Neutrophil (primary cell): ENCODE measurements at regions not wholly inside any gene's neighbourhood (a gene's known extent, or its start where the extent isn't known, plus 50 kb on each side); places are given as distances from the start of the nearest gene placed in this dataset.

Experiments used
- H3K27ac ChIP-seq: fragments of 200-600 bp; sonication (generic); 2 replicates; pipeline ENCODE4 v1.5.1; 2016; ENCODE audit warnings: mild to moderate bottlenecking, moderate library complexity
- H3K27me3 ChIP-seq: fragments of 200-600 bp; sonication (generic); 2 replicates; pipeline ENCODE4 v1.6.0; 2016; ENCODE audit warnings: mild to moderate bottlenecking
- H3K36me3 ChIP-seq: fragments of 200-600 bp; sonication (generic); 2 replicates; pipeline ENCODE4 v1.5.1; 2017
- H3K4me1 ChIP-seq, 2 experiments: fragments of 200-600 bp in 1 of 2; sonication (generic) in 1 of 2; 1 replicate in 1 of 2; 2 replicates in 1 of 2; pipeline versions ENCODE4 v1.5.1 to v1.6.1; 2013 to 2016; ENCODE audit warnings: low read depth in 1 of 2, low read length in 1 of 2, mild to moderate bottlenecking in 1 of 2, moderate library complexity in 1 of 2; ENCODE audit not compliant: control insufficient read depth in 1 of 2, insufficient read depth in 1 of 2
- H3K4me3 ChIP-seq, 2 experiments: fragments of 200-600 bp in 1 of 2; sonication (generic) in 1 of 2; 1 replicate in 1 of 2; 2 replicates in 1 of 2; pipeline ENCODE4 v1.5.1; 2013 to 2016; ENCODE audit warnings: low read depth in 1 of 2, low read length in 1 of 2, mild to moderate bottlenecking in 1 of 2, moderate library complexity in 1 of 2
- H3K9me3 ChIP-seq: fragments of 200-600 bp; sonication (generic); 2 replicates; pipeline ENCODE4 v1.5.1; 2016
- TF ChIP-seq, protein P1 (sequence below): fragments of 200-600 bp; sonication (generic); IDR thresholded peaks from 2 replicates; pipeline ENCODE4 v1.5.1; 2016; ENCODE audit warnings: antibody characterized with exemption

DNA sequence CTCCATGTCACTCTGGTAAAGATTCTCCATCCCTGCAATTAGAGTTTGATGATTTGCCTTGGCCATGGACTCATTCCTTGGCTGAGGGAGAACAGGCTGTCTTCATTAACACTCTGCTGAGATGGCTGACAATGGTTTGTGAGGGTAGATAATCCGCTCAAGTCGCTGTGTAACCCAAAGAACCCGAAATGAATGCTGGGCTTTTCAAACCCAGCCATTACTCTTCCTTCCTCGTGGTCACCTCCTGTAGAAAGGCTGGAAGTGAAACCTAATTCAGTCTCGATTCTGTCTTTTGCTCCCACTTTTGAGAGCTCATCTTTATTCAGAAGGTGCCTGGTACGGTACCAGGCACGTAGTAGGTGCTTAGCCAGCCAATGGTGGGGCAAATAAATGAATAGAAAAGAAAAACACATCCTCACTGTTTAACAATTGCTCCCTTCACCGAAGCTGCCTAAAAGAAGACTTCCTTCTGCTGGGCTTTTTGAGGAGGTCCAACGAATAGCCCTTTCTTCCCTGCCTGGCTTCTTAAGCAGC, 190.2 kb downstream of the BCAS1 start:
- H3K9me3 ChIP-seq: no peaks in the 10 kb centered on the region
- H3K36me3 ChIP-seq: no peaks in the 10 kb centered on the region
- H3K27me3 ChIP-seq: no peaks in the 10 kb centered on the region
- no peak overlapping the region for H3K27ac ChIP-seq
- H3K4me1 ChIP-seq: peaks cover 16 to 17% of the 10 kb centered on the region in 2 experiments
- TF ChIP-seq, protein P1, sequence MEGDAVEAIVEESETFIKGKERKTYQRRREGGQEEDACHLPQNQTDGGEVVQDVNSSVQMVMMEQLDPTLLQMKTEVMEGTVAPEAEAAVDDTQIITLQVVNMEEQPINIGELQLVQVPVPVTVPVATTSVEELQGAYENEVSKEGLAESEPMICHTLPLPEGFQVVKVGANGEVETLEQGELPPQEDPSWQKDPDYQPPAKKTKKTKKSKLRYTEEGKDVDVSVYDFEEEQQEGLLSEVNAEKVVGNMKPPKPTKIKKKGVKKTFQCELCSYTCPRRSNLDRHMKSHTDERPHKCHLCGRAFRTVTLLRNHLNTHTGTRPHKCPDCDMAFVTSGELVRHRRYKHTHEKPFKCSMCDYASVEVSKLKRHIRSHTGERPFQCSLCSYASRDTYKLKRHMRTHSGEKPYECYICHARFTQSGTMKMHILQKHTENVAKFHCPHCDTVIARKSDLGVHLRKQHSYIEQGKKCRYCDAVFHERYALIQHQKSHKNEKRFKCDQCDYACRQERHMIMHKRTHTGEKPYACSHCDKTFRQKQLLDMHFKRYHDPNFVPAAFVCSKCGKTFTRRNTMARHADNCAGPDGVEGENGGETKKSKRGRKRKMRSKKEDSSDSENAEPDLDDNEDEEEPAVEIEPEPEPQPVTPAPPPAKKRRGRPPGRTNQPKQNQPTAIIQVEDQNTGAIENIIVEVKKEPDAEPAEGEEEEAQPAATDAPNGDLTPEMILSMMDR: no peak
- H3K4me3 ChIP-seq: no peak overlapping the region

DNA sequence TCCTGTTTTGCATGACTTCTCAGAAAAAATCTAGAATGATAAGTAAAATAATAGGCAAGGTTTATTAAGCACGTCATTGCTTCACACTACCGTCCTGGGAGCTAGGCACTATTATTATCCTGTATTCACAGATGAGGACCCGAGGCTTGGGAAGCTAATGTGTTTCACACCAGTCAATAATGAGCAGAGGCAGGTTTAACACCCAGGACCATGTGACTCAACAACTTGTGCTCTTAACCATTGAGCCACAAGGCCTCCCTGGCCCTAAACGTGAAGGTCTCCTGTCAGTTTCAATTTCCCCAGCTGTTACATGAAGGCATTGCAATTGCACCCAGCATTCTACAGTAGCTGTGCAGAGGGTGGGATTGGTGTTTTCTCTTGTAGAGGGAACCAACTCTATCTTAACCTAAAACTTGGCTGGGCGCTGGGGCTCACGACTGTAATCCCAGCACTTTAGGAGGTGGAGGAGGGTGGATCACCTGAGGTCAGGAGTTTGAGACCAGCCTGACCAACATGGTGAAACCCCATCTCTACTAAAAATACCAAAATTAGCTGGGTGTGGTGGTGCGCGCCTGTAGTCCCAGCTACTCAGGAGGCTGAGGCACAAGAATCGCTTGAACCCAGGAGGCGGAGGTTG, 191.2 kb downstream of the BCAS1 start:
- Histone ChIP-seq H3K27me3 (no peaks in the 10 kb centered on the region), H3K27ac (no peak overlapping the region), H3K9me3 (no peaks in the 10 kb centered on the region), H3K36me3 (no peaks in the 10 kb centered on the region), H3K4me1 (peaks cover 24 to 25% of the 10 kb centered on the region in 2 experiments), H3K4me3 (no peak overlapping the region)
- TF ChIP-seq, protein P1: no peak

DNA sequence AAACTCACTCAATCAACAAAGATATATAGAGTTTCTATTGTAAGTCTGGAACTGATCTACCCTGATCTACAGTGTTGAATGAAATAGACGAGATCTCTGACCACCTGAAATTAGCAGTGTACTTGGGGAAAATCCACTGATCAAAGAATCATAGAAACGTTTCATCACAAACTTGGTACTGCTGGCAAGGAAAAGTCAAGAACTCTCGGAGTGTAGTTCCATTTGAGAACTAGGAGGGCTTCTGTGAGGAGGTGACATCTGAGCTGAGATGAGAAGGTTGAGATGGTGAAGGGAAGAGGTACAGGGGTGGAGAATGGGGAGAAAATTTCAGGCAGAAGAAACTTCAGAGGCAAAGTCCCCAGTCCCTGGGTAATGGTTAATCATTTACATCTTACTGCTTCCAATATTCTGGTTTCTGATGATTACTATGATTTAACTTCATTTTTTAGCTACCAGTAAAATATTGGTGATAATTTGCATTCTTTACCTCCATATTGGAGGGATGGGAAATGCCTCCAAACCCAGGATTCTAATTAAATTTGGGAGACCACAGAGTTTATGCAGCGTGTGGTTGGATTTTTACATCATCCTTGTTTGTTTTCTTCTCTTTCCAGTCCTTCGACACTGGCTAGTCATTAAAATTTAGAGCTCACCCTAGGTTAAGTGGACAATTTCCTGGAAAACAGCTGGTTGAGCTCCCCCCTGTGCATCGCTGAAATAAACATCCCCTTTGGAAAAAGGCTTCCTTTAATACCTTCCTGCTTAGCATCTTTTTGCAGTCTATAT, 191.9 kb downstream of the BCAS1 start:
- Histone ChIP-seq H3K9me3 (no peaks in the 10 kb centered on the region), H3K4me1 (peaks cover 31 to 32% of the 10 kb centered on the region in 2 experiments), H3K4me3 (no peak overlapping the region), H3K27ac (no peak overlapping the region), H3K27me3 (no peaks in the 10 kb centered on the region), H3K36me3 (no peaks in the 10 kb centered on the region)
- TF ChIP-seq, protein P1: no peak

DNA sequence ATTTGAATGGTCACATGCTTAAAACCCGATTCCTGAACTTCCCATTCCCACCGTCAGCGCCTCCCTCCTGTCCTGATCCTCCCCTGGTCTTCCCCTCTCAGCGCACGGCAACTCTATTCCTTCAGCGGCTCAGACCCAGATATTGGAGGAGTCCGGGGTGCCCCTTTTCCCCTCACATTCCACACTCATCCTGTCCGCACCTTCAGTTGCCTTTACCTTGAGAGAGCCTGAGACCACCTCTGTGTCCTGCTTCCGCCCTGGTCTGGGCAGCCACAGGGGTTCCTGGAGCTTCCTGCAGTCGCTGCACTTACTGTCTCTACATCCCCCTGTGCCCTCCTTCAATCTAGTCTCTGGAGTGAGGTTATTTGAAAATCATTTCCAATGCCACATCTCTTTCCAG, 193.4 kb downstream of the BCAS1 start:
- Histone ChIP-seq H3K27ac (peak overlapping the region; percentile 94), H3K4me1 (peaks cover 38 to 40% of the 10 kb centered on the region in 2 experiments), H3K27me3 (no peaks in the 10 kb centered on the region), H3K4me3 (no peak overlapping the region), H3K9me3 (no peaks in the 10 kb centered on the region), H3K36me3 (no peaks in the 10 kb centered on the region)
- TF ChIP-seq, protein P1: no peak

DNA sequence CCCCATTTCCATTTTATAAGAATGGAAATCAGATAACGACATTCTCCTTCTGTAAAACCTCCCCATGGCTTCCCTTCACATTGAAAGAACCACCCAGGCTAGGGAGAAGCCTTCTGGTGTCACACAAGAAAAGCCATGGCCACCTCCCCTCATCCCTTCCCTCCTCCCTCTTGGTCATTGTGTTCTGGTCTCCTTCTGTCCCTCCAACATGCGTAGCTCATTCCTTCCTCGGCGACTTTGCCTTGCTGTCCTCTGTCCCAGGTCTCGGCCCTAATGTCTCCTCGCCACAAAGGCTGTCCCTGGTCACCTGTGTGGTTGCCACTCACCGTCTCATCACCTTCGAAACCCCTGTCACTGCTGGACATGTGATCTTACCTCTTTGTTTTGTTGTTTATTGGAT, 193.9 kb downstream of the BCAS1 start:
- no peaks in the 10 kb centered on the region for H3K27me3 ChIP-seq
- H3K9me3 ChIP-seq: no peaks in the 10 kb centered on the region
- peaks cover 38 to 40% of the 10 kb centered on the region in 2 experiments for H3K4me1 ChIP-seq
- no peak overlapping the region for H3K4me3 ChIP-seq
- H3K27ac ChIP-seq: peak overlapping the region; percentile 94
- TF ChIP-seq, protein P1: no peak
- no peaks in the 10 kb centered on the region for H3K36me3 ChIP-seq
